ENCODE measurements at regions not wholly inside any gene's neighbourhood (a gene's known extent, or its start where the extent isn't known, plus 50 kb on each side); places are given as distances from the start of the nearest gene placed in this dataset.

DNA sequence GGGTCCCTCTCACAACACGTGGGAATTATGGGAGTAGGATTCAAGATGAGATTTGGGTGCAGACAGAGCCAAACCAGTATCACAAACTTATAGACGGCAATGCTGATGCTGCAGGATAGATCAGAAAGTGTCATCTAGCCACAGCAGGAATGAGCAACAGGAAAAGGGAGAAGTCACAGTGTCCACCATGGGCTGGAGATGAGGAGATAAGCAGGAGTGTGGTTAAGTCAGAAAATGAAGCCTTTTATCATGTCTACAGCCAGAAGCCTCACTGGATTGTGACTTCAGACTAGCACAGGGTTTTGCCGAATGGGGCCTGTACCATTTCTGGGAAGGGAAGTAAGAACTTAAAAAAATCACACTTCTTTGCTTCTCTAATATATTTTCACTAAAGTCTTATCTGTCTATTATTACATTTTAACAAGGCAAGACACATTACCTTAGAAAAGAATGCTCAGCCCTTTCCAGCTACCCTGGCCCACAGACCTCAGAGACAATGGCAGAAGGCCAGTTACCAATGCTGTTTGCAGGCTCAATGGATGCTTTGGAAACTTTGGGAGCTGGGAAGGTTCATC lies 490.2 kb upstream of the SALL1 start:
- H3K4me3 ChIP-seq (ENCODE audit: low read length): no peak overlapping the region
- no peaks in the 10 kb centered on the region for H3K36me3 ChIP-seq (ENCODE audit: insufficient read depth, low read length)
- no peak for DNase-seq
- no peak overlapping the region for H3K9ac ChIP-seq (ENCODE audit: low read length)
- H3K4me1 ChIP-seq (ENCODE audit: low read length): no peaks in the 10 kb centered on the region
- H3K9me3 ChIP-seq (ENCODE audit: low read length): no peaks in the 10 kb centered on the region; the same call in 1 of the 2 replicates
- no peak overlapping the region for H3K27ac ChIP-seq (ENCODE audit: low read length)
- H4K20me1 ChIP-seq (ENCODE audit: insufficient read depth, low read depth, low read length): no peaks in the 10 kb centered on the region
- no peaks in the 10 kb centered on the region for H3K79me2 ChIP-seq (ENCODE audit: low read length)
- no peak overlapping the region for H3K4me2 ChIP-seq (ENCODE audit: low read depth, low read length, poor library complexity, severe bottlenecking)
- no peaks in the 10 kb centered on the region for H3K27me3 ChIP-seq (ENCODE audit: low read length)
- no peak overlapping the region for H2AFZ ChIP-seq (ENCODE audit: low read length)
- no peaks in the 10 kb centered on the region for H3K9me2 ChIP-seq (replicated peaks; ENCODE audit: insufficient read depth, low read length)

GRCh38 chr16:51640196-51640595 lies 489.1 kb upstream of the SALL1 start:
- H3K9me3 ChIP-seq (ENCODE audit: low read length): no peaks in the 10 kb centered on the region; the same call in 1 of the 2 replicates
- H3K9ac ChIP-seq (ENCODE audit: low read length): no peak overlapping the region
- no peaks in the 10 kb centered on the region for H3K79me2 ChIP-seq (ENCODE audit: low read length)
- no peaks in the 10 kb centered on the region for H3K9me2 ChIP-seq (replicated peaks; ENCODE audit: insufficient read depth, low read length)
- no peaks in the 10 kb centered on the region for H3K27me3 ChIP-seq (ENCODE audit: low read length)
- no peak overlapping the region for H2AFZ ChIP-seq (ENCODE audit: low read length)
- H4K20me1 ChIP-seq (ENCODE audit: insufficient read depth, low read depth, low read length): no peaks in the 10 kb centered on the region
- no peaks in the 10 kb centered on the region for H3K4me1 ChIP-seq (ENCODE audit: low read length)
- no peak overlapping the region for H3K4me3 ChIP-seq (ENCODE audit: low read length)
- no peak overlapping the region for H3K4me2 ChIP-seq (ENCODE audit: low read depth, low read length, poor library complexity, severe bottlenecking)
- H3K36me3 ChIP-seq (ENCODE audit: insufficient read depth, low read length): no peaks in the 10 kb centered on the region
- no peak for DNase-seq
- no peak overlapping the region for H3K27ac ChIP-seq (ENCODE audit: low read length)

DNA sequence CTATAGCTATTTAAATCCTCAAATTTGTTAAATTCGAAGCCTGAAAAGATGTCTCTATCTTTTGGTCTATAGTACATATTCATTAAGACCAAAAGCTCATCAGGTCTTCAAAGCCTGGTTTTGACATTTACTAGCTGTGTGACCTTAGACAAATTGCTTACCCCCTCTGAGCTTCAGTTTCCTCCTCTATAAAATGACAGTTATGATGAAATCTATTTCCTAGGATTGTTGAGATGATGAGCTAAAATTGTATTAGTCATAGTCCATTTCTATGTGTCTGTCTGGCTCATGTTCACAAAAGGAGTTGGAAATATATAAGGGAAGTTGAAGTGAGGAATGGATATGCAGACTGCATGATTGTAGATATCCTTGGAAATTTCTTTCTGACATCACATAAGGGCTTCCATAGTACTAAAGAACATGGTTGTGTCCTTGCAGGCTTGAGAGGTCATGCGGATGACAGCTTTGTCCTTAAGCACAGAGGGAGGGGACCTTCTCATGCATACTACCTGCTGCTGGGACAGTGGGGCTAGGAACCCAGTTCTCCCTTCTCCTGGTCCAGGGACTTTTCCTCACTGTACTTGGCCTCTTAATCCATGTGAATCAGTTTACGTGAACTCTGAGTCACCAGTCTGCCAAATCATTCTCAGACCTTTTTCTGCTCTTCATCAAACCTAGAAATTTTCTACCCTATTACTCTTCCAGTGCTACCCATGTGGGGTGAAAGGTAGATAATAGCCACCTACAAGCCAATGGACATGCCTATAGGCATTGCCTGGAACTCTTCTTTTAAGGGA lies 487.5 kb upstream of the SALL1 start:
- H3K36me3 ChIP-seq (ENCODE audit: insufficient read depth, low read length): no peaks in the 10 kb centered on the region
- no peak for DNase-seq

DNA sequence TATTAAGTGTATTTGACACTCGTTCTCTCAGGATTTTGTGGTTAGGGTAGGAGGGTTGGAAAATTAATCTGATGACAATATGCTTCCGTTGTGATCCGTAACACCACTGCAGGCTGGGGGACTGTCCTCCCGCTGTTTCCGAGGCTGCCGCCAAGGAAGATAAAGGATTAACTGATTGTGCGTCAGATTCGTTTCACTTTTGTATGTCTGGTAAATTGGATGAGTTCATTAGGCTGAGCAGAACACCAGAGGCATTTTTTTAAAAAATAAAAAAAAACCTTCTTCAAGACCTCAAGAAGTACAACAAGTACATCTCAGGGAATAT lies 486.7 kb upstream of the SALL1 start:
- no peak overlapping the region for H3K4me3 ChIP-seq (ENCODE audit: low read length)
- no peaks in the 10 kb centered on the region for H3K79me2 ChIP-seq (ENCODE audit: low read length)
- no peaks in the 10 kb centered on the region for H3K9me2 ChIP-seq (replicated peaks; ENCODE audit: insufficient read depth, low read length)
- no peaks in the 10 kb centered on the region for H3K36me3 ChIP-seq (ENCODE audit: insufficient read depth, low read length)
- H3K4me1 ChIP-seq (ENCODE audit: low read length): no peaks in the 10 kb centered on the region
- H4K20me1 ChIP-seq (ENCODE audit: insufficient read depth, low read depth, low read length): no peaks in the 10 kb centered on the region
- no peak for DNase-seq
- no peak overlapping the region for H3K4me2 ChIP-seq (ENCODE audit: low read depth, low read length, poor library complexity, severe bottlenecking)
- no peak overlapping the region for H3K9ac ChIP-seq (ENCODE audit: low read length)
- H2AFZ ChIP-seq (ENCODE audit: low read length): no peak overlapping the region
- H3K27ac ChIP-seq (ENCODE audit: low read length): no peak overlapping the region
- no peaks in the 10 kb centered on the region; the same call in 1 of the 2 replicates for H3K9me3 ChIP-seq (ENCODE audit: low read length)
- no peaks in the 10 kb centered on the region for H3K27me3 ChIP-seq (ENCODE audit: low read length)

More for the DNA sequence above, 487.5 kb upstream of the SALL1 start:
- Histone ChIP-seq H3K9me3 (ENCODE audit: low read length) (no peaks in the 10 kb centered on the region; the same call in 1 of the 2 replicates), H3K4me2 (ENCODE audit: low read depth, low read length, poor library complexity, severe bottlenecking) (no peak overlapping the region), H3K9ac (ENCODE audit: low read length) (no peak overlapping the region), H3K27me3 (ENCODE audit: low read length) (no peaks in the 10 kb centered on the region), H2AFZ (ENCODE audit: low read length) (no peak overlapping the region), H3K27ac (ENCODE audit: low read length) (no peak overlapping the region), H3K9me2 (replicated peaks; ENCODE audit: insufficient read depth, low read length) (no peaks in the 10 kb centered on the region), H3K79me2 (ENCODE audit: low read length) (no peaks in the 10 kb centered on the region), H3K4me3 (ENCODE audit: low read length) (no peak overlapping the region), H4K20me1 (ENCODE audit: insufficient read depth, low read depth, low read length) (no peaks in the 10 kb centered on the region), H3K4me1 (ENCODE audit: low read length) (no peaks in the 10 kb centered on the region)

DNA sequence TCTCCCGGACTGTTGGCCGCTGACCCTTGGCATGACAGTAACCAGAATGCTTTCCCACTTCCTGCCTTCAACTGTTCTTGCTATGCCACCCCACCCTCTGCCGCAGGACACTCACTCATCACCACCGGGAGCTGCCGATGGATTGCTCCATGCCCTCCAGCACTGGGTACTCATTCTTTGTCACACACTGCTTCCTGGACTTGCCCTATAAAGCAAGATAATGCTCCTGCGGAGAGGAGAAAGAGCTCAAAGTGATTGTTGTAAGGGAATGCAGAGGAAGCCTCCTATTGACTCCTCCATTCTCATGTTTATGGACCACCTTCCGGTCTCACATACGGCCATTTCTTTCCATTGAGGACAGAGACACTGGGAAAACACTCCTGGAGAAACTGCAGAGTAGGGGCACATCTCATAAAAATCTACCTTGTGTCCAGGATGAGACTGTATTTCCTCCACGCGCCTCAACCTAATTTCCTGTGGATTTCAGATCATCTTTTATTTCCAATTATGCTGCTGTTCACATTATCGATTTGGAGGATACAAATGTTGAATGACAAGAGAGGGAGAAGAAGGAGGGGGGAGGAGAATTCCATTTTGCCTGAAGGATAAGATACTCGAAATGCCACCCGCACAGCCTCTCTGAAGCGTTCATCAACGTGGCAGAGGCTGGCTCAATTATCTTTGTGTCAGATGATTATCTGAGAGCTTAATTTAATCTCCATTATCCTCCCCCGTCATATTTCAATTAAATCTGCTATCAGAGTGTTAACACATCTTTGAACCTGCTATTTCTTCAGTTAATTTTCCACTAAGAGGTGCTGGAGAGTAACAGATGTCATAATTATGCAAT lies 486.1 kb upstream of the SALL1 start:
- no peak for DNase-seq
- Histone ChIP-seq H3K27me3 (ENCODE audit: low read length) (no peaks in the 10 kb centered on the region), H3K79me2 (ENCODE audit: low read length) (no peaks in the 10 kb centered on the region), H2AFZ (ENCODE audit: low read length) (no peak overlapping the region), H3K9me2 (replicated peaks; ENCODE audit: insufficient read depth, low read length) (no peaks in the 10 kb centered on the region), H4K20me1 (ENCODE audit: insufficient read depth, low read depth, low read length) (no peaks in the 10 kb centered on the region), H3K27ac (ENCODE audit: low read length) (no peak overlapping the region), H3K9ac (ENCODE audit: low read length) (no peak overlapping the region), H3K4me1 (ENCODE audit: low read length) (no peaks in the 10 kb centered on the region), H3K36me3 (ENCODE audit: insufficient read depth, low read length) (no peaks in the 10 kb centered on the region), H3K9me3 (ENCODE audit: low read length) (no peaks in the 10 kb centered on the region; the same call in 1 of the 2 replicates), H3K4me2 (ENCODE audit: low read depth, low read length, poor library complexity, severe bottlenecking) (no peak overlapping the region), H3K4me3 (ENCODE audit: low read length) (no peak overlapping the region)

GRCh38 chr16:51635181-51635580 lies 484.1 kb upstream of the SALL1 start:
- H3K9me2 ChIP-seq (replicated peaks; ENCODE audit: insufficient read depth, low read length): no peaks in the 10 kb centered on the region
- no peak overlapping the region for H3K9ac ChIP-seq (ENCODE audit: low read length)

DNA sequence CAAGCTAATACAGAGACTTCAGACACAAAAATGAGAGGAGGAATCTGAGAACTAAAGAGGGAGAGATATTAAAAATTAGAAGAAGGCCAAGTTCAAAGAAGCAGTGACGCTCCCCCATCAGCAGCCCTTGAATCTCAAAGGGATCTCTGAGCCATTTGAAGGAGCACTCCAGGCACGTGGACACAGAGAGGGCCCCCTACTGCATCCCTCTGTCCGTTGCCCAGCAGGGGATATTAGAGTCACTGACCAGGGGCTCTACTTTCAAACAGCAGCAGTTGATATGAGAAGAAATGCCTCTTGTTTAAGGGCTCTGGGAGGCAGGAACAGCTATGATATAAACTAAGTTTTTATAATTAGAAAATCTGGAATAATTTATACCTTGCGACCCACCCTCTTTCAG lies 479.0 kb upstream of the SALL1 start:
- H3K9me3 ChIP-seq (ENCODE audit: low read length): 0 out of 2 replicates have a peak, but pooled peaks cover 3% of the 10 kb centered on the region
- H2AFZ ChIP-seq (ENCODE audit: low read length): no peak overlapping the region
- no peaks in the 10 kb centered on the region for H4K20me1 ChIP-seq (ENCODE audit: insufficient read depth, low read depth, low read length)
- no peaks in the 10 kb centered on the region for H3K79me2 ChIP-seq (ENCODE audit: low read length)
- no peak overlapping the region for H3K4me3 ChIP-seq (ENCODE audit: low read length)
- no peaks in the 10 kb centered on the region for H3K27me3 ChIP-seq (ENCODE audit: low read length)
- H3K9me2 ChIP-seq (replicated peaks; ENCODE audit: insufficient read depth, low read length): no peaks in the 10 kb centered on the region
- no peaks in the 10 kb centered on the region for H3K36me3 ChIP-seq (ENCODE audit: insufficient read depth, low read length)
- no peak overlapping the region for H3K4me2 ChIP-seq (ENCODE audit: low read depth, low read length, poor library complexity, severe bottlenecking)
- DNase-seq: no peak
- no peak overlapping the region for H3K27ac ChIP-seq (ENCODE audit: low read length)
- no peak overlapping the region for H3K9ac ChIP-seq (ENCODE audit: low read length)
- no peaks in the 10 kb centered on the region for H3K4me1 ChIP-seq (ENCODE audit: low read length)

More at GRCh38 chr16:51635181-51635580, 484.1 kb upstream of the SALL1 start:
- Histone ChIP-seq H3K4me3 (ENCODE audit: low read length) (no peak overlapping the region), H2AFZ (ENCODE audit: low read length) (no peak overlapping the region), H3K9me3 (ENCODE audit: low read length) (no peaks in the 10 kb centered on the region; the same call in 1 of the 2 replicates), H4K20me1 (ENCODE audit: insufficient read depth, low read depth, low read length) (no peaks in the 10 kb centered on the region), H3K27me3 (ENCODE audit: low read length) (no peaks in the 10 kb centered on the region), H3K4me1 (ENCODE audit: low read length) (no peaks in the 10 kb centered on the region), H3K36me3 (ENCODE audit: insufficient read depth, low read length) (no peaks in the 10 kb centered on the region), H3K79me2 (ENCODE audit: low read length) (no peaks in the 10 kb centered on the region), H3K4me2 (ENCODE audit: low read depth, low read length, poor library complexity, severe bottlenecking) (no peak overlapping the region), H3K27ac (ENCODE audit: low read length) (no peak overlapping the region)
- no peak for DNase-seq

DNA sequence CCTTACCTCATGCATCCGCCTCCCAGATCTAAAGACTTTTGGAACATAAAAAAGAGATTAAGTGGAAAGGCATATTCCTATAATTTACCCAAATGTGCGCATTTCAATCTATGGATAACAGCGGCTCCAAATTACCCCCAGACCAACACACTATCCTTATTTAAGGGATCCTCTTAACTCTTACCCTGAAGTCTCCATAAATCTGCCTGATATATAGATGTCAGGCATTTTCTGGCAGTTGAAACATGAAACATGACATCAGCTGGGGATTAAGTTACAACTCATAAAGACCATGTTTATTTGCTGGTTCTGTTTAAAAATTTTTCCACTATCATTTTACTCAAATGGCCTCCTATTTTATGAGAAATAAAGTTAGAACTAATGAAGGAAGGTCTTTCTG lies 478.5 kb upstream of the SALL1 start:
- Histone ChIP-seq H3K9me3 (ENCODE audit: low read length) (0 out of 2 replicates have a peak, but pooled peaks cover 3% of the 10 kb centered on the region), H3K79me2 (ENCODE audit: low read length) (no peaks in the 10 kb centered on the region), H3K9ac (ENCODE audit: low read length) (no peak overlapping the region), H3K4me2 (ENCODE audit: low read depth, low read length, poor library complexity, severe bottlenecking) (no peak overlapping the region), H4K20me1 (ENCODE audit: insufficient read depth, low read depth, low read length) (no peaks in the 10 kb centered on the region), H3K4me3 (ENCODE audit: low read length) (no peak overlapping the region), H3K9me2 (replicated peaks; ENCODE audit: insufficient read depth, low read length) (no peaks in the 10 kb centered on the region), H3K27ac (ENCODE audit: low read length) (no peak overlapping the region), H2AFZ (ENCODE audit: low read length) (no peak overlapping the region), H3K4me1 (ENCODE audit: low read length) (no peaks in the 10 kb centered on the region), H3K27me3 (ENCODE audit: low read length) (no peaks in the 10 kb centered on the region), H3K36me3 (ENCODE audit: insufficient read depth, low read length) (no peaks in the 10 kb centered on the region)
- no peak for DNase-seq

All from Karpas-422 (cell line).